ENCODE measurements at regions not wholly inside any gene's neighbourhood (a gene's known extent, or its start where the extent isn't known, plus 50 kb on each side); places are given as distances from the start of the nearest gene placed in this dataset.

DNA sequence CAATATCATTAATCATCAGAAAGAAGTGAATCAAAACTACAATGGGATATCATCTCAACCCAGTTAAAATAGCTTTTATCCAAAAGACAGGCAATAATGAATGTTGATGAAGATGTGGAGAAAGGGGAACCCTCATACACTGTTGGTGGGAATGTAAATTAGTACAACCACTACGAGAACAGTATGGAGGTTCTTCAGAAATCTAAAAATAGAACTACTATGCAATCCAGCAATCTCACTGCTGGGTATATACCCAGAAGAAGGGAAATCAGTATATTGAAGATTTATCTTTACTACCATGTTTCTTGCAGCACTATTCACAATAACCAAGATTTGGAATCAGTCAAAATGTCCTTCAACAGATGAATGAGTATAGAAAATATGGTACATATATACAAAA lies 189.8 kb downstream of the HHIPL2 start:
- DNase-seq, result no peak

DNA sequence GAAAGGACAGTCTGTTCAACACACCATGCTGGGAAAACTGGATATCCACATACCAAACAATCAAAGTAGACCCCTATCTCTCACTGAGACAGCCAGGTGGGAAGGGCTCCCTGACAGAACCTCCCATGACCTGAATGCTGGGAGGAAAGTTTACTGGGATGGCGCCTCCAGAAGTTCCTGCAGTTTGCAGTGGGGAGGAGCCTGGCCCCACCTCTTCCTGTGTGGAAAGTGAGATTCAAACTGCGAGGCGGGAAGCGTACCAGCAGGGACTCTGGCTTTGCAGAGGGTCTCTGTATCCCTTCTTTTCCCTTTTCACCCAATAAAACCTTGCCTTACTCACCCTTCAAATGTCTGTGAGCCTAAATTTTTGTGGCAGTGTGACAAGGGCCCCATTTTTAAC lies 190.7 kb downstream of the HHIPL2 start:
- DNase-seq, result no peak

DNA sequence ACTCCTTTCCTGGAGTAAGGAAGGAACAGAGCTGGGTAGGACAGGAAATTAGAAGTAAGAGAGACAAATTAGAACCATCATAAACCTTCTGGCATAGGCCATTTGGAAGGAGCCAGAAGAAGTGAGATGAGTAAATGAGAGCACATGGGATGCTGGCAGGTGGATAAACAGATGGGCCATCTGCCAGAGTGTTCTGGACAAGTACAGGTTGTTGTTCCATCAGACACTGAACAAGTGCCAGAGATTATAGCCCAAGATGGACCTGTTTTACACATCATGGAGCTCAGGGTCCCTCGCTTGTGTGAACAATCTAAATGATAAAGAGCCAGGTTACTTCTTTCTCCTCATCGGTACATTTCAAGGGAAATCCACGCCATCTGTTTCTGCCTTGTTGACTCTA lies 200.3 kb downstream of the HHIPL2 start:
- no peak for DNase-seq

DNA sequence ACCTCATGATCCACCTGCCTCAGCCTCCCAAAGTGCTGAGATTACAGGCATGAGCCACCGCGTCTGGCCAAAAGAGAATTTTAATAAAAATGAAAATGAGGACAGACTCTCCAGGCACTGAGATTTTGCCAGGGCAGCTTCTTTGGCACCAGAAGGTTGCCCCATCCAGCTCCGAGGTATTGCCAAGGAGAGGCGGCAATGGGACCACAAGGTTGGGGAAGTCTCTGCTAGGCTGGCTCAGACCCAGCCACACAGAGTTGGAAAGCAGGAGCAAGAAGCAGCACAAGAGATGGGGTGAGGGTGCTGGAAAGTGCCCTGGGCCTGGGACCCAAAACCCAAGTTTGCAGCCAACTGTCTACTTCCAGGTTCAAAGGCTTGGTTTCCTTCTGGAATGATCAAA lies 200.9 kb downstream of the HHIPL2 start:
- no peak for DNase-seq

DNA sequence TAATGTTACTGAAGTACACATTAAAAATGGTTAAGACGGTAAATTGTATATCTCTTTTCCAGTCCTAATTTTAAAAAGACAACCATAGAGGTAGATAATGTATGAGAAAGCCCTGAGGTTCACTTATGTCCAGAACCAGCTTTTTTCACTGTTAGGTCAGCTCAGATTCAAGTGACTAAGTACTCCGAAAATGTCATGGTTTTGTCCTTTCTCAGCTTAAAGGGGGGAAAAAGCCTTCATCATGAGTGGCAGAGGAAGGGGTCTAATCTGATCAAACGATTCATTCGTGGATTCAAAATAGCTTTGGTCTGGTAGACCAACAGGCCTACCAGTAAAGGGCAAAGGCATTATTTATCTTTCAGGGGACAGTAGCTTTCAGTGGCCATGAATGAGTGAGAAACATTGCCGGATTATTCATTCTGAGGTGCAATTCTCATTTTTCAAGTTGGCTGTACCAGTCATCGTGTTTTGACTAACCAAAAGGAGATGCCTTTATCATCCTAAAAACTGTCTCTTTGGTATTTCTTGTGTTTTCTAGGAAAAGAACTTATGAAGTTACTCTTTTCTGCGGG lies 208.4 kb downstream of the HHIPL2 start:
- DNase-seq, result no peak

DNA sequence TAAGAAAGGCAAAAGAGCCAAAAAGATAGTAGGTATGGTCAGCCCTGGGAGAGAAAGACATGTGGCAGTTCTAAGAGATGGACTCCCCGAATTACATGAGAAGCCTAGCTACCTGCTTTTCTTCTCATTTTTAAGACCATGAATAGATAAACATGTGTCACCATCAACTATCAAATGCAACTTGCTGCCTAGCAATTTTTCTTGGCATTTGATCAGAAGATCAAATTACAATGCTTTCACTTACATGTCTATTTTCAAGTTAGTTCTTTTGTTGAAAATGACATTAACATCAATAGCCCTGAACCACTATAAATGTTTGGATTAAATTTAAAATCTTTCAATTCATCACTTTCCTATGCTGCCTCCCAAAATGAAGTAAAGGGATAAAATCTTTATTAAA lies 212.3 kb downstream of the HHIPL2 start:
- no peak for DNase-seq

DNA sequence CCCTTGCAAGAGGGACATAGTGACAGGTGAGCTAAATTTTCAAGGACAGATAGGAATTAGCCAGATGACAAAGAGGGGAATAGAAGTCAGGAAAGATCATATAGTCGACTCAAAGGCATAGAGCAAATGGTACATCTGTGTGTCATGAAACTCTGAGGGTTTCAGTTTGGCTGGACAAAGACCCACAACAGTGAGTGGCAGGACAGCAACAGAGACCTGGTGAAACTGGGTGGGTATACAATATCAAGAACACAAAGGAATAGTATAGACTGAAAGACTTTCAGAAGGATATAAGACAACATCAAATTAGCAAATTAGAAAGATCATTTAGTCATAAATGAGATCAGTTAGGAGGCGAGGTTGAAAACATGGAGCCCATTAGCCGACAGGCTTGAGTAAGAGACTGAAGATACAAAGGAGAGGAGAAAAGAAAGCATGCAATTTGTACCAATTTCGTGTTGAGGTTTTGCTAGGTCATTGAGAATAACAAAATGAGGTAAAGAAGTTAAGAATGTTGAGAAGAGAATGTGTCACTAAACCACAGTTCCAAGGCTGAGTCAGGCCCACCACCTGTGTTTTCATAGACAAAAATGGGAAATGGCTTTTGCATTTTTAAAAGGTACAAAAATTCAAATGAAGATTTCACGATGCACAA lies 213.8 kb downstream of the HHIPL2 start:
- DNase-seq, result no peak

DNA sequence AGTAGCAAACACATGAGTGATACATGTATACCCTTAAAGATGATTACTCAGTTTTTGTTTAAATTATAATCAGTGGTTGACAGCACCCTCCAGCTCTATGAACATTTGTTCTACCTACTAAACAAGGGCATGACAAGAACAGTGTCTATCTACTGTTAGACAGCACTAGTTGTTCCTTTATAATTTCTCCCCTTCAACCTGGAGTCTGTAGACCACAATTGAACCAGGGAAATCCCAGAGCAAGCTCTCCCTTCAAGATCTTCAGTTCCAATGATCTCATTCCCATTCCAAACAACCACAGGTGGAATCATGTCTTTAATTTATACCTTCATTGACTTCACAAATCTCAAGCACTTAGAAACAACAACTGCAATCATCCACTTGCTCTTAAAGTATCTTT lies 216.1 kb downstream of the HHIPL2 start:
- DNase-seq, result no peak

DNA sequence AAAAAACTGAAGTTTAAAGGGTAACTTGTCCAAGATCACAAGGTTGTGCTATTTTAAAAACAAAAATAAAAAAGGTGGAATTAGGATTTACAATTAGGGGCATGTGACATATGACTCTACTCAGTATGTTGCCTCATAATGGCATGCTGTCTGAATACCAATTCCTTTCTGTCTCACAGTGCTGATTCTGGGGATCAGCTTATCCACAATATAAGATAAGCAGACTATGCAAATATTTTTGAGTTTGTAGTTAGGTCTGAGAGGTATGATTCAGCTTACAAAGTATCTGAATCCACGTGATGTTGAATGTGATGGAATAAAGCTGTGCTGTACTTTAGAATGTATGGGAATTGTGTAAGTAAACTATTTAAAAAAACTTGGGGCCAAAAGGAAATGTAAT lies 216.6 kb downstream of the HHIPL2 start:
- DNase-seq, result no peak

DNA sequence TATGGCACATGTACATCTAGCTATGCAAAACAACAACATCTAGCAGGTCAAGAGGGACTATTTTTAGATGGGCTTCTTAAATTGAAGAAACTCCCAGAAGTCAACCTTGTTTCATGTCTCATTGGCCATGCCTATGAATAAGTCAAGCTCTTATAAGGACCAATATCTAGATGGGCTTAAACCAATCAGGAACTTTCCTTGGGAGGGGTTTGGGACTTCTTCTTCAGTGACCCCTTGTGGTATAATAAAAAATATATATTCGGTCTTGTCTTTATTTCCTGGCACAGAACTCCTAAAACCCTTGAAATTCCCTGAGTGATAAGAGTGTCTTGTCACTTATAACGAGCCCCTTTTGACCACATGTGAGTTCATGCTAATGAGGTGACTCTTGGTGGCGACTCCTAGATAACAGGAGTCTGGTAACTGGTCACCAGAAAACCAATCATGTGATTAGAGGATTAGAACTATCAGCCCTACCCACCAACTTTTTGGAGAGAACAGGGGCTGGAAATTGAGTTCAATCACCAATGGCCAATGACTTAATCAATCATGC lies 218.3 kb downstream of the HHIPL2 start:
- DNase-seq, result no peak

DNA sequence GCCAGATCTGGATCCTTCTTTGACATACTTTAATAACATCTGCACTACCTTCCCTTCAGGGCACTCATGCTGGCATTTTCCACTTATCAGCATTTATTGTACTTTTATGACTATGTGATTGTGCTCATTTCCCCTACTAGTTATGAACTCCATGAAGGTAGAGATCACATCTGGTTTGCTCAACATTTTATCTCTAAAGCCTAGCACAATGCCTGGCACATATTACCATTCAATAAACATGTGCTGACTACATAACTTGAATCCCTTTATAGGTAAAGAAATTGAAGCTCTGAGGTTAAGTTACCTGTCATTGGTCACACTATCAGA lies 221.2 kb downstream of the HHIPL2 start:
- DNase-seq, result no peak

DNA sequence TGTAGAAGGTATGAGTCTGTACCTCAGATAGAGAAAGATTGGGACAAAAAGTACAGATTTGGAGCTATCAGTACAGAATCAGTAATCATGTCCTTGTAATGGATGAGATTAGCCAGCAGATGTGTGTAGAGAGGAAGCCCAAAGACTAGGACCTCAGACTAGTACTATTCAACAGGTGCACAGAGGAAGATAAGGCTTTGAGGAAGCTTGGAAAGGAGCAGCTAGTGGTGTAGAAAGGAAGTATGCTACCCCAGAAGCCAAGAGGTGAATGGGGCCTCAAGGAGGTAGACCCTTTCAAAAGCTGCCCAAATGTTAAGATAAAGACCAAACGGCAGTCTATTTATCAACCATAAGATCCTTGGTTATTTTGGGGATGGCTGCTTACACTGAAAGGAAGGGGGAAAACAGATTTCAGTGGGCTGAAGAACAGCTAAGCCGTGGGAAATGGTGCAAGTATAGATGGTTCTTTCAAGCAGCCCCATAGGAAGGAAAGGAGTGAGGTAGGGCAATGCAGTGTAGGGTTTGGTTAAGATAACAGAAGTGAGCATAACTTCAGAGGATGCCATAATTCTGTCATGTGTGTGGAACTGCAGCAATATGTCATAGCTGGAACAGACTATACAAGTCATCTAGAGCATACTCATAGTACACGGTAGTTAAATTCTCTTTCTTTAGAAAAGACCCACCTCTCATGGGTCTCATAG lies 221.7 kb downstream of the HHIPL2 start:
- DNase-seq, result no peak

DNA sequence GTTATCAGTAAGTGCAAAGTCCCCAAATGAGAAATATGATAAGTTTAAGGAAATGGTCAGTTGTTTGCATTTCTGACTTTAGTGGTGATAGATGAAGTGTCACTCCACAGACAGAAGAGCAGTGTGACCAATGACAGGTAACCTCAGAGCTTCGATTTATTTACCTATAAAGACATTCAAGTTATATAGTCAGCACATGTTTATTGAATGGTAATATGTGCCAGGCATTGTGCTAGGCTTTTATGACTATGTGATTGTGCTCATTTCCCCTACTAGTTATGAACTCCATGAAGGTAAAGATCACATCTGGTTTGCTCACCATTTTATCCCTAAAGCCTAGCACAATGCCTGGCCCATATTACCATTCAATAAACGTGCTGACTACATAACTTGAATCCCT lies 222.4 kb downstream of the HHIPL2 start:
- DNase-seq, result no peak

DNA sequence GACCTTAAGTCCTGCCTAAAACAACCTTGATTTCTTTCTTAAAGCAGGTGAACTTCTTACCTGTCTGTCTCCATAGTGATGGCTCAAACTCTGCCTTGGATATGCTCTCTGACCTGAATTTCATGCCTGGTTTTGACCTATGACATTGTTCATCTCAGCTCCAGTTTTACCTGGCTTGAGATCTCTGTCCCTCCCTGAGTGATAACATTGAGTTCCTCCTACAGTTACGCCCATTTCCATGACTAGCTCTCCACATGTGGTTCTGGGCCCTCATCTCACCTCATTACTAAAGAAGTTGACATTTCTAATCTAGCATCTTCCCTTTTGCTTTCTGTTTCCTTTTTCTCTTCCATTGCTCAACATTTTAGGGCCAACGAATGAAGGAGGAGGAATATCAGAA lies 233.1 kb downstream of the HHIPL2 start:
- DNase-seq, result no peak

DNA sequence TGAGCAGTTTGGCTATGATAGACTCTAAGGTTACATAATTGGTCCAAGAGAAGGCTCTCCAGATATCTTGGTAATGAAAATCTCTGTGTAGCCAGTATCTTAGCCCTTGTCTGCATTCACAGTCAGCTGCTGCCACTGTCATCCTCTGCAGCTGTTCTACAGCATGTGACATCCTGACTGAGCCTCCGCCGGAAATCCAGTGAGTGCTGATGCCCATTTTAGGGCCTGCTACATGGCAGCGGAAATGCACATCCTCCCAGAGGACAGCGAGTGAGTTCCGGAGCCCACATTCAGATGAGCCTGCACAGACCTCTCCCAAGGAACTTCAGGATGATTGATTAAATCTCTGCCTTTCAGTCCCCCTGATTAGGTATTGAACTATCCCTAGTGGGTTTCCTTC lies 237.1 kb downstream of the HHIPL2 start:
- no peak for DNase-seq

DNA sequence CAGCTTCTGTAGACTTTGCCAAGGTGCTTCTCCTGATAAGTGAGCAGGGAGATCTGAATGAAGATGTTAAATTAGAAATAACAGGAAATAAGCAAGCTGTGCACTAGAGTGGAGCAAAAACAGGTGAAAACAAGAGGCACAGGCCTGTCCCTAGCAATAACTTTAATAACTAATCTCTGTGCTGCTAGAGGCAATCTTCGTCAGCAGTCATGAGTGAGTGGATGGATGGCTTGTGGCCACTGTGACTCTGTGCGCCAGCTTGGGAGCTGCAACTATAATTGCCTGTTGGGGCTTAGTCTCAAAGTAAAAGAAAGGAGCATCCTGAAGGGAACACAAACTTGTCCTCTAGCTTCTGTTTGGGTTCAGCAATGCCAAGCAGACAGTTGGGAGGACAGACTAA lies 240.3 kb downstream of the HHIPL2 start:
- no peak for DNase-seq

DNA sequence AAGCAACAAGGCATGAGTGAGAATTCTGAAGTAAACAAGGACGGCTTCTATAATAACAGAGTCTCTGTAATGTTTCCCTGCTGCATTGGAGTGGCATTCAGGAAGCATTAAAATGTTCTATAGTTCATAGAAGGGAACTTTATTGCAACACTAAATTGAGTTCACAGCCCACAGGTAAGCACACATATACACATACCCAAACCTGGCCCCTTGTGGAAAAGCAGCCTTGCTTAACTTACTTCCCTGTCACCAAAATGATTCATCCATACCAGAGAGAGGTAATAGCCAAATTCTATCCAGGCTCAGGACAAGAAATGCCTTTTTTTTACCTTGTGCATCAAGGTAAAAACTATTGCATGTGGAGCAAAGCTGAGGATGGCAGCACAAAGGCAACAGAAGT lies 241.4 kb downstream of the HHIPL2 start:
- no peak for DNase-seq

DNA sequence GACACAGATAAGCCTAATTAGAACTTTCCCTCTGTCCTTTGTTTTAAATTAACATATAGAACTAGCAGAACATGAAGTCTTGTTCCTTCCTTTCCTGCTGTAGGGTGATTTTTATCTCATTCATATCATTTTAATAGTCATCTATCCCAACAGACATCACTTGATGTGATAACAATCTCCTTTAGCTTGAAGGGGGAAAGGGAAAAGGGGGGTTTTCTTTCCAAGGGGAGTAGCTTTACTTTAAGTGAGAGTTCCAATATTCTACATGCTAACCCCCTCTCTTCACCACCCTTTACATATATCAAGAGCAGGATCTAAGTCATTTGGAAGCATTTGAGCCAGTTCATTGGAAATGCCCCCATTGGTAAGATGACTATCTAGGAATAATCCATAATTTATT lies 241.9 kb downstream of the HHIPL2 start:
- no peak for DNase-seq

DNA sequence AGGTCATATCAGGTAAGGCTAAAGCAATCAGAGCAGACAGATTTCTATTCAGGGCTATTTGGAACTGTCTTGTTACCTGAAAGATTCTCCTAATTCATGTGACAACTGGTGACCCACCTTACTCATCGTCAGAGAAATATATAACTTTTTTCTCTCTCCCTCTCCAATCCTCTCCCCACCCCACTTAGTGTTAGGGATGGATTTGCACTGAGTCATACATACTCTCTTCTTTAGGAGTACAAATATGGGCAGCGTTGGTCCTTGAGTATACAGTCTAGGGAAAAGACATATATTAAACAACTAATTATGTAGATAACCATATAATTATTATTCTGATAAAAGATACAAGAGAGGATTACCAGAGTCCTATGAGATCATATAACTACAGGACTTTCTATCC lies 246.3 kb downstream of the HHIPL2 start:
- DNase-seq, result no peak

DNA sequence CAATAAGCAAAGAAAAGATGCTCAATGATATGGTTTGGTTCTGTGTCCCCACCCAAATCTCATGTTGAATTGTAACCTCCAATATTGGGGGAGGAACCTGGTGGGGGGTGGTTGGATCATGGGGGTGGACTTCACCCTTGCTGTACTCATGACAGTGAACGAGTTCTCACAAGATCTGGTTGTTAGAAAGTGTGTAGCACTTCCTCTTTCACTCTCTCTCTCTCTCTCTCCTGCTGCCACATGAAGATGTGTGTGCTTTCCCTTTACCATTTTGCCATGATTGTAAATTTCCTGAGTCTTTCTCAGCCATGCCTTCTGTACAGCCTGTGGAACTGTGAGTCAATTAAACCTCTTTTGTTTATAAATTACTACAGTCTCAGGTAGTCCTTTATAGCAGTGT lies 248.4 kb downstream of the HHIPL2 start:
- DNase-seq, result no peak

DNA sequence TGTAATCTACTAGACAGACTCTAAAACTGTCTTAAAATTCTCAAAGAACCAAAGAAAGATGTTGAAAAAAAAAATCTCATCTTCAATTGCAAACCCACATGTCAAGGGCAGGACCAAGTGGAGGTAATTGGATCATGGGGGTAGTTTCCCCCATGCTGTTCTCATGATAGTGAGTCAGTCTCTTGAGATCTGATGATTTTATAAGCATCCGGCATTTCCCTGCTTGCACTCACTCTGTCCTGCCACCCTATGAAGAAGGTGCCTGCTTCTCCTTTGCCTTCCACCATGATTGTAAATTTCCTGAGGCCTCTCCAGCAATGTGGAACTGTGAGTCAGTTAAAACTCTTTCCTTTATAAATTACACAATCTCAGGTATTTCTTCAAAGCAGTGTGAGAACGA lies 257.0 kb downstream of the HHIPL2 start:
- no peak for DNase-seq

DNA sequence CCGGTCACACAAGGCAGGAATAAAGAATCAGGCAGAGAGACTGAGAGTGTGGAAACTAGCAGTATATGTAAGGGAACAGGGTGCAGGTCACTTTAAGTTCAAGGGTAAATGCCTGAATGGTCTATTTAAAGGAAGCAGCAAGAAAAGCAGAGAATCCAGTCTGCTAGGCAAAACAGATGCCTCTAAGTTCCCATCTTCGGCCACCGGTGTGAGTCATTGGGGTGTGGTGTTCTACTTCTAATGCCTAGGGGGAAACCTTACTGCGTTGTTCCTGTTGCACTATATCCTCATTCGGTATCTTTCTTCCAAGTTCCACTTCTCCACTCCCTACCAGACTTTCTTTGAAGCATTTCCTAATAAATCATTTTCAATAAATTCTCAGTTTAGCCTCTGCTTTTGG lies 259.9 kb downstream of the HHIPL2 start:
- DNase-seq, result no peak

DNA sequence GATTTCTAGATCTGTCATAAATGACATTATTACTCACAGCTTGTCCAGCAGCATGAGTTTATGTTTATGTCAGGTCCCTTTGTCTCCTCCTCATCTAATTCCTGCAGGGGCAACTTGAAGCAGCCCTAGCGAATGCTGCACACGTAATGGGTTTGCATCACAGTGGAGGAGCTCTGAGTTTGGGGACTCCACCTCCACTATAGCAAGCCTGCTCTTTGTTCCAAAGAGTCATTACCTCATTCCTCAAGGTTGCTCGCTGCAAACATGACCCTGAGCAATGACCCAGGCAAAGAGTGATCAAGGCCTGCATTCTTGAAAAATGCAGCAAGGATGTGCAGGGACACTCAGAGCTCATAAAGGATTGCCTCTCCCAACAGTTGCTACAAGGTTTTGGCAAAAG lies 261.9 kb downstream of the HHIPL2 start:
- DNase-seq, result no peak

DNA sequence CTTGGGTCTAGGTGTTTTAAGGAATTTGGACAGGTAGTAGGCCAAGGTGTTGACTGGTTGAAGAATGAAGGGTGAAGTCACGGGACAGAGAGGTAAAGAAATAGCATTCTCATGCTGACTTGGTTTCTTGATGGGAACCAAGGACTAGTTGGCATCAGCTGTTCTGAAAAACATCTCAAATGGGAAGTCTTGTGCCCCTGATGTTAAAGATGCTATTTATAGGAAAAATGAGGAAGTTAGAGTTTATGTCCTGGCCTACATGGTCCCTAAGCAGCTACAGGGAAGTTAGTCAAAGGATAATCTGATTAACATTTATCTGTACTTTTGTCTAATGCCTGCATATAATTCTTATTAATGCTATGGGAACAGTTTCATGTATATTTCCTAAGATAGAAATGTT lies 262.4 kb downstream of the HHIPL2 start:
- no peak for DNase-seq

DNA sequence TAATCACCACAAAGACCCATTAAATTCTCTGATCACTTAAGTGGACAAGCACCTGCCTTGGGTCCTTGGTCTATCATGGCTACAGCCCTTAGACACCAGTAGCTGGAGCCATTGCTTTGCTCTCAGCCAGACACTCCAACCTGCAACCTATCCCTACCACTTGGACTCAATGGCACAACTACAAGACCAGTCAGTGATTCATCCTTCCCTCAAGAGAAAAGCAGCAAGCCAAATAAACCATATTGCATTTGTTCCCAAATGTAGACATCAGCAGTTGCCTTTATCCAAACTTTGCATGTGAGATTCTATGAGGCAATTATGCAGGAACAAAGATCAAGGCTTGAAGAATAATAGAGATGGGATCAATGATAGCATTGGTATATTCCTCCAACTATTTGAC lies 263.4 kb downstream of the HHIPL2 start:
- DNase-seq, result no peak
